ENCODE measurements at regions not wholly inside any gene's neighbourhood (a gene's known extent, or its start where the extent isn't known, plus 50 kb on each side); places are given as distances from the start of the nearest gene placed in this dataset.

GRCh38 chr6:125503181-125503580, 201.4 kb upstream of the HDDC2 start:
- H3K27ac ChIP-seq (ENCODE audit: low read depth in 2 of 2, low read length in 1 of 2), result no peak overlapping the region
- H3K4me3 ChIP-seq (ENCODE audit: low read depth in 1 of 2, low read length in 2 of 2), result no peak overlapping the region
- WGBS, 2 donors, result 62 to 70% methylated on average over 3 of the region's 3 CpGs
- H3K36me3 ChIP-seq (ENCODE audit: control insufficient read depth in 2 of 2, insufficient read depth in 2 of 2, low read length in 1 of 2), result no peaks in the 10 kb centered on the region
- no peaks in the 10 kb centered on the region for H3K4me1 ChIP-seq (ENCODE audit: control insufficient read depth in 2 of 2, insufficient read depth in 2 of 2, low read length in 1 of 2)
- no peaks in the 10 kb centered on the region for H3K9me3 ChIP-seq (ENCODE audit: control insufficient read depth in 2 of 2, insufficient read depth in 1 of 2, low read depth in 1 of 2, low read length in 1 of 2)
- H3K27me3 ChIP-seq (ENCODE audit: control insufficient read depth in 1 of 2, insufficient read depth in 2 of 2, low read length in 2 of 2), result no peaks in the 10 kb centered on the region

- H3K27ac ChIP-seq (ENCODE audit: low read depth in 2 of 2, low read length in 1 of 2), result no peak overlapping the region
- H3K9me3 ChIP-seq (ENCODE audit: control insufficient read depth in 2 of 2, insufficient read depth in 1 of 2, low read depth in 1 of 2, low read length in 1 of 2), result no peaks in the 10 kb centered on the region
- no peak overlapping the region for H3K4me3 ChIP-seq (ENCODE audit: low read depth in 1 of 2, low read length in 2 of 2)
- H3K36me3 ChIP-seq (ENCODE audit: control insufficient read depth in 2 of 2, insufficient read depth in 2 of 2, low read length in 1 of 2), result no peaks in the 10 kb centered on the region
- no peaks in the 10 kb centered on the region for H3K4me1 ChIP-seq (ENCODE audit: control insufficient read depth in 2 of 2, insufficient read depth in 2 of 2, low read length in 1 of 2)
- H3K27me3 ChIP-seq (ENCODE audit: control insufficient read depth in 1 of 2, insufficient read depth in 2 of 2, low read length in 2 of 2), result no peaks in the 10 kb centered on the region
- 65 to 70% methylated on average over 4 of the region's 4 CpGs for WGBS, 2 donors
Measured at GRCh38 chr6:125507987-125508655, 206.4 kb upstream of the HDDC2 start.

DNA sequence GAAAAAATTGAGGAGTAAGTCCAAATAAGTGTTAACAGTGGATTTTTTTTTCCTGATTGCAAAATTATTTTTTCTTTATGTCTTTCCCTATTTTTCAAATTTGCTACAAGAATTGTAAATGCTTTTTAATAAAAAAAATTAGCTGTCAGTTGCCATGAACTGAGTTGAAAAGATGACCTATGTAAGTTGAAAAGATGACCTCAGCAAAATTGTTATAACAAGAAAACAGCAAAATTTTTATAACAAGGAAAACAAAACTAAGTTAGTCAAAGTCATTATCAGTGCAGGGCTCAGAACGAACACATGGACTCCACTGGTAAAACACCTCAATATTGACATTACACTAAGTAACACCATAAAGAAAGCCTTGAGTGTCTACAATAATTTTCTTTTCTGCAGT, 207.0 kb upstream of the HDDC2 start:
- no peak overlapping the region for H3K27ac ChIP-seq (ENCODE audit: low read depth in 2 of 2, low read length in 1 of 2)

DNA sequence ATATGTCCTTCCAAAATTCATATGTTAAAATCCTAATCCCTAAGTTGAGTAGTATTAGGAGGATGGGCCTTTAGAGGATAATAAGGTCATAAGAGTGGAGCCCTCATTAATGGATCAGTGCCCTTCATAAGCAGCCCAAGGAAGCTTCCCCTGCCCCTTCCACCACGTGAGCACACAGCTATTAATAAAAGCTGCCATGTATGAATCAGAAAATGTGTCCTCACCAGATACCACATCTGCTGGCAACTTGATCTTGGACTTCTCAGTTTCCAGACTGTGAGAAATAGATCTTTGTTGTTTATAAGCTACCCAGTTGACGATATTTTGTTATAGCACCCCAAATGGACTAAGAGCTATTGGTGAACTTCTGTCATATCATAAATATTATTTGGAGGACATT, 207.7 kb upstream of the HDDC2 start:
- WGBS, 2 donors, result 74 to 84% methylated on average over 2 of the region's 2 CpGs
- H3K27ac ChIP-seq (ENCODE audit: low read depth in 2 of 2, low read length in 1 of 2), result no peak overlapping the region
- H3K27me3 ChIP-seq (ENCODE audit: control insufficient read depth in 1 of 2, insufficient read depth in 2 of 2, low read length in 2 of 2), result no peaks in the 10 kb centered on the region
- no peak overlapping the region for H3K4me3 ChIP-seq (ENCODE audit: low read depth in 1 of 2, low read length in 2 of 2)
- H3K9me3 ChIP-seq (ENCODE audit: control insufficient read depth in 2 of 2, insufficient read depth in 1 of 2, low read depth in 1 of 2, low read length in 1 of 2), result no peaks in the 10 kb centered on the region
- no peaks in the 10 kb centered on the region for H3K36me3 ChIP-seq (ENCODE audit: control insufficient read depth in 2 of 2, insufficient read depth in 2 of 2, low read length in 1 of 2)
- H3K4me1 ChIP-seq (ENCODE audit: control insufficient read depth in 2 of 2, insufficient read depth in 2 of 2, low read length in 1 of 2), result no peaks in the 10 kb centered on the region

More for the DNA sequence above, 207.0 kb upstream of the HDDC2 start:
- Histone ChIP-seq H3K9me3 (ENCODE audit: control insufficient read depth in 2 of 2, insufficient read depth in 1 of 2, low read depth in 1 of 2, low read length in 1 of 2) (no peaks in the 10 kb centered on the region), H3K4me3 (ENCODE audit: low read depth in 1 of 2, low read length in 2 of 2) (no peak overlapping the region), H3K27me3 (ENCODE audit: control insufficient read depth in 1 of 2, insufficient read depth in 2 of 2, low read length in 2 of 2) (no peaks in the 10 kb centered on the region), H3K4me1 (ENCODE audit: control insufficient read depth in 2 of 2, insufficient read depth in 2 of 2, low read length in 1 of 2) (no peaks in the 10 kb centered on the region), H3K36me3 (ENCODE audit: control insufficient read depth in 2 of 2, insufficient read depth in 2 of 2, low read length in 1 of 2) (no peaks in the 10 kb centered on the region)
- WGBS, 2 donors, result 67 to 68% methylated on average over 1 of the region's 1 CpG

GRCh38 chr6:125510405-125510804, 208.6 kb upstream of the HDDC2 start:
- no peaks in the 10 kb centered on the region for H3K9me3 ChIP-seq (ENCODE audit: control insufficient read depth in 2 of 2, insufficient read depth in 1 of 2, low read depth in 1 of 2, low read length in 1 of 2)
- H3K36me3 ChIP-seq (ENCODE audit: control insufficient read depth in 2 of 2, insufficient read depth in 2 of 2, low read length in 1 of 2), result no peaks in the 10 kb centered on the region
- 83 to 86% methylated on average over 2 of the region's 2 CpGs for WGBS, 2 donors
- H3K27me3 ChIP-seq (ENCODE audit: control insufficient read depth in 1 of 2, insufficient read depth in 2 of 2, low read length in 2 of 2), result no peaks in the 10 kb centered on the region
- no peak overlapping the region for H3K4me3 ChIP-seq (ENCODE audit: low read depth in 1 of 2, low read length in 2 of 2)
- H3K4me1 ChIP-seq (ENCODE audit: control insufficient read depth in 2 of 2, insufficient read depth in 2 of 2, low read length in 1 of 2), result no peaks in the 10 kb centered on the region
- H3K27ac ChIP-seq (ENCODE audit: low read depth in 2 of 2, low read length in 1 of 2), result no peak overlapping the region

DNA sequence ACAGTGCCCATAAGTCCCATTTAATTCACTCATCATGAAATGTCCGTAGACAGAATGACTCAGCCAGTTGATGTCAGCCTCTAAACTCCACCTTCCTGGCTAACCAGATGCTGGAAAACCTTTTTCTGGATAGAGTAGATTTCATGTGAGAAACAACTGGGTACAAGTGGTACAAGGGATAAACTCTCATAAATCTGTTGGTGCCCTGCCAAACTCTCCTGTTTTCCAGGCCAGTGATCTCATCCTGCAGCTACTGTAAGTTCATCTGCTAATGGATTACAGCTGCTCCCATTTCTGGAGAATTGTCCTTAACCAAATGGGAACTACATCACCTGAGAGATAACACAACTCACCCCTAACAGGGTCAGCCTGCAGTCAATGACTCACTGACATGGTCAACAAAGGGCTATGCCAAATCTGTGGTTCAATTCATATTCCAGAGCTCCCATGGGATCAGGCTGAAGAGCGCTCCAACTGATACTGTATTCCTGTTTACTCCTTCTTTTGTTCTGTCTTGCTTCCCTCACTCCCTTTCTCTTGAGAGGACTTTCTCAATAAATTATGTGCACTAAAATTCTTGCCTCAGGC, 210.1 kb upstream of the HDDC2 start:
- Histone ChIP-seq H3K4me1 (ENCODE audit: control insufficient read depth in 2 of 2, insufficient read depth in 2 of 2, low read length in 1 of 2) (no peaks in the 10 kb centered on the region), H3K36me3 (ENCODE audit: control insufficient read depth in 2 of 2, insufficient read depth in 2 of 2, low read length in 1 of 2) (no peaks in the 10 kb centered on the region), H3K27me3 (ENCODE audit: control insufficient read depth in 1 of 2, insufficient read depth in 2 of 2, low read length in 2 of 2) (no peaks in the 10 kb centered on the region), H3K9me3 (ENCODE audit: control insufficient read depth in 2 of 2, insufficient read depth in 1 of 2, low read depth in 1 of 2, low read length in 1 of 2) (no peaks in the 10 kb centered on the region), H3K27ac (ENCODE audit: low read depth in 2 of 2, low read length in 1 of 2) (no peak overlapping the region), H3K4me3 (ENCODE audit: low read depth in 1 of 2, low read length in 2 of 2) (no peak overlapping the region)
- WGBS, 2 donors, result 58 to 75% methylated on average over 2 of the region's 2 CpGs

DNA sequence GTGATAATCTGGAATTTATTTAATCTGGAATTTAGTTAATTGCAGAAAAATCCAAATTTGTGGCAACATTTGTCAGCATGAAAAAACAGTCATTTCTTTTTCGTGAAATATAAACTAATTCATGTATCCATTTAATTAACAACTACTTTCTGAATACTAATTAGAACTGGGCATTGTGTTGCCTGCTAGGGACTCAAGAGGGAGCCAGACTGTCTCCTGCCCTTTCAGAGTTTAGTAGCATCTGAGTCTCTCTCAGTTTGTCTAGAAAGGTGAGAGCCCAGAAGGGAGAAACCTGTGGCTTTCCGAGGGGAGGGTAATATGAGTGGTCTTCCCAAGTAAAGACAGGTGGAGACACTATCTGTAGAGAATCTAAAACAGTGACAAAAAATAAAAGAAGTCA, 210.9 kb upstream of the HDDC2 start:
- Histone ChIP-seq H3K36me3 (ENCODE audit: control insufficient read depth in 2 of 2, insufficient read depth in 2 of 2, low read length in 1 of 2) (no peaks in the 10 kb centered on the region), H3K27me3 (ENCODE audit: control insufficient read depth in 1 of 2, insufficient read depth in 2 of 2, low read length in 2 of 2) (no peaks in the 10 kb centered on the region)
- 72 to 75% methylated on average over 2 of the region's 2 CpGs for WGBS, 2 donors

DNA sequence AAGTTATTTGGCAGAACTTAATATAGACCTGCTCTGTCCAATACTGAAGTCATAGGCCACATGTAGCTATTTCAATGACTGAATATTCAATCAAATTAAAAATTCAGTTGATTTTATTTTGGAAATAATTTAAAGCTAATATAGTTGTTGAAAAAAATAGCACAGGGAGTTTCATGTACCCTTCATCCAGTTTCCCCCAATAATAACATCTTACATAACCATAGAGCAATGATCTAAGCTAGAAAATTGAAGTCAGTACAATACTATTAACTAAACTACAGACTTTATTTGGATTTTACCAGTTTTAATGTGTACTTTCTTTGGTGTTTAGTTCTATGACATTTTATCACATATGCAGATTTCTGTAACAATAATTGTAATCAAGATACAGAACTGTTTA, 212.2 kb upstream of the HDDC2 start:
- Histone ChIP-seq H3K27me3 (ENCODE audit: control insufficient read depth in 1 of 2, insufficient read depth in 2 of 2, low read length in 2 of 2) (no peaks in the 10 kb centered on the region), H3K9me3 (ENCODE audit: control insufficient read depth in 2 of 2, insufficient read depth in 1 of 2, low read depth in 1 of 2, low read length in 1 of 2) (no peaks in the 10 kb centered on the region)

More for the DNA sequence above, 210.9 kb upstream of the HDDC2 start:
- Histone ChIP-seq H3K4me1 (ENCODE audit: control insufficient read depth in 2 of 2, insufficient read depth in 2 of 2, low read length in 1 of 2) (no peaks in the 10 kb centered on the region), H3K9me3 (ENCODE audit: control insufficient read depth in 2 of 2, insufficient read depth in 1 of 2, low read depth in 1 of 2, low read length in 1 of 2) (no peaks in the 10 kb centered on the region), H3K4me3 (ENCODE audit: low read depth in 1 of 2, low read length in 2 of 2) (no peak overlapping the region), H3K27ac (ENCODE audit: low read depth in 2 of 2, low read length in 1 of 2) (no peak overlapping the region)

GRCh38 chr6:125516644-125517043, 214.9 kb upstream of the HDDC2 start:
- no peaks in the 10 kb centered on the region for H3K27me3 ChIP-seq (ENCODE audit: control insufficient read depth in 1 of 2, insufficient read depth in 2 of 2, low read length in 2 of 2)
- H3K36me3 ChIP-seq (ENCODE audit: control insufficient read depth in 2 of 2, insufficient read depth in 2 of 2, low read length in 1 of 2), result no peaks in the 10 kb centered on the region
- 89 to 91% methylated on average over 3 of the region's 3 CpGs for WGBS, 2 donors
- no peak overlapping the region for H3K4me3 ChIP-seq (ENCODE audit: low read depth in 1 of 2, low read length in 2 of 2)
- H3K4me1 ChIP-seq (ENCODE audit: control insufficient read depth in 2 of 2, insufficient read depth in 2 of 2, low read length in 1 of 2), result no peaks in the 10 kb centered on the region
- no peaks in the 10 kb centered on the region for H3K9me3 ChIP-seq (ENCODE audit: control insufficient read depth in 2 of 2, insufficient read depth in 1 of 2, low read depth in 1 of 2, low read length in 1 of 2)
- H3K27ac ChIP-seq (ENCODE audit: low read depth in 2 of 2, low read length in 1 of 2), result no peak overlapping the region

More for the DNA sequence above, 212.2 kb upstream of the HDDC2 start:
- Histone ChIP-seq H3K27ac (ENCODE audit: low read depth in 2 of 2, low read length in 1 of 2) (no peak overlapping the region), H3K4me1 (ENCODE audit: control insufficient read depth in 2 of 2, insufficient read depth in 2 of 2, low read length in 1 of 2) (no peaks in the 10 kb centered on the region), H3K4me3 (ENCODE audit: low read depth in 1 of 2, low read length in 2 of 2) (no peak overlapping the region), H3K36me3 (ENCODE audit: control insufficient read depth in 2 of 2, insufficient read depth in 2 of 2, low read length in 1 of 2) (no peaks in the 10 kb centered on the region)

- no peaks in the 10 kb centered on the region for H3K36me3 ChIP-seq (ENCODE audit: control insufficient read depth in 2 of 2, insufficient read depth in 2 of 2, low read length in 1 of 2)
- H3K9me3 ChIP-seq (ENCODE audit: control insufficient read depth in 2 of 2, insufficient read depth in 1 of 2, low read depth in 1 of 2, low read length in 1 of 2), result no peaks in the 10 kb centered on the region
- no peaks in the 10 kb centered on the region for H3K4me1 ChIP-seq (ENCODE audit: control insufficient read depth in 2 of 2, insufficient read depth in 2 of 2, low read length in 1 of 2)
- no peaks in the 10 kb centered on the region for H3K27me3 ChIP-seq (ENCODE audit: control insufficient read depth in 1 of 2, insufficient read depth in 2 of 2, low read length in 2 of 2)
- no peak overlapping the region for H3K27ac ChIP-seq (ENCODE audit: low read depth in 2 of 2, low read length in 1 of 2)
- H3K4me3 ChIP-seq (ENCODE audit: low read depth in 1 of 2, low read length in 2 of 2), result no peak overlapping the region
Measured at GRCh38 chr6:125519367-125519766, 217.6 kb upstream of the HDDC2 start.

All from esophagus (tissue), 2 donors.